Neural cell (in vitro differentiated cells): ENCODE measurements at regions not wholly inside any gene's neighbourhood (a gene's known extent, or its start where the extent isn't known, plus 50 kb on each side); places are given as distances from the start of the nearest gene placed in this dataset.
"Not testable (repeated sequence)": the region's sequence is repeated elsewhere in the genome, so short reads cannot be mapped to it uniquely, and the experiment has no call there.

Experiments used
- H2AFZ ChIP-seq: fragments of 200-600, 300-800 bp; sonication (generic), shearing (Covaris generic); 2 replicates; pipeline ENCODE4 v1.6.0; 2014; ENCODE audit warnings: low read depth, mild to moderate bottlenecking, antibody characterized with exemption, low read length, moderate library complexity
- H3F3A ChIP-seq: fragments of 200-600 bp; shearing (Covaris generic); 2 replicates; pipeline ENCODE4 v1.6.1; 2016; ENCODE audit warnings: mild to moderate bottlenecking, moderate library complexity, mixed read lengths, antibody characterized with exemption, low read length; ENCODE audit not compliant: insufficient read depth, poor library complexity, severe bottlenecking
- H3K27ac ChIP-seq: fragments of 200-600, 300-800 bp; sonication (generic), shearing (Covaris generic); 2 replicates; pipeline ENCODE4 v1.5.1; 2014; ENCODE audit warnings: mild to moderate bottlenecking, low read length, moderate library complexity
- H3K27me3 ChIP-seq: fragments of 300-800, 200-600 bp; sonication (generic), shearing (Covaris generic); 2 replicates; pipeline ENCODE4 v1.6.0; 2014; ENCODE audit warnings: mild to moderate bottlenecking, low read depth, low read length, moderate library complexity; ENCODE audit not compliant: insufficient read depth
- H3K36me3 ChIP-seq: fragments of 300-800, 200-600 bp; sonication (generic), shearing (Covaris generic); 2 replicates; pipeline ENCODE4 v1.5.1; 2014; ENCODE audit warnings: mild to moderate bottlenecking, antibody characterized with exemption, low read length, moderate library complexity; ENCODE audit not compliant: insufficient read depth
- H3K4me2 ChIP-seq: fragments of 300-800, 200-600 bp; sonication (generic), shearing (Covaris generic); 2 replicates; pipeline ENCODE4 v1.6.0; 2014; ENCODE audit warnings: mild to moderate bottlenecking, low read length
- H3K4me3 ChIP-seq: fragments of 300-800, 200-600 bp; sonication (generic), shearing (Covaris generic); 2 replicates; pipeline ENCODE4 v1.5.1; 2014; ENCODE audit warnings: mild to moderate bottlenecking, low read length, moderate library complexity
- H3K79me2 ChIP-seq: fragments of 200-600 bp; shearing (Covaris generic); replicated peaks from 2 replicates; pipeline ENCODE4 v1.6.0; 2014; ENCODE audit warnings: mild to moderate bottlenecking, low read length, moderate library complexity; ENCODE audit not compliant: insufficient read depth
- H3K9ac ChIP-seq: fragments of 300-800, 200-600 bp; sonication (generic), shearing (Covaris generic); 2 replicates; pipeline ENCODE4 v1.6.1; 2016; ENCODE audit warnings: mild to moderate bottlenecking, low read length, mixed read lengths
- H3K9me2 ChIP-seq: fragments of 200-600 bp; shearing (Covaris generic); 2 replicates; pipeline ENCODE4 v1.6.1; 2016; ENCODE audit warnings: mild to moderate bottlenecking, low read length, mixed read lengths; ENCODE audit not compliant: insufficient read depth
- H3K9me3 ChIP-seq: fragments of 200-600, 300-800 bp; sonication (generic), shearing (Covaris generic); 2 replicates; pipeline ENCODE4 v1.6.1; 2016; ENCODE audit warnings: mild to moderate bottlenecking, mixed run types, low read length, moderate library complexity, mixed read lengths
- H4K20me1 ChIP-seq: fragments of 200-600 bp; shearing (Covaris generic); 2 replicates; pipeline ENCODE4 v1.6.1; 2016; ENCODE audit warnings: mild to moderate bottlenecking, mixed run types; ENCODE audit not compliant: insufficient read depth
- EP300 ChIP-seq: fragments of 450-650 bp; conservative IDR thresholded peaks from 2 replicates; pipeline ENCODE4 v1.6.1; 2014; ENCODE audit warnings: antibody characterized with exemption, mild to moderate bottlenecking, moderate library complexity; ENCODE audit not compliant: poor library complexity, severe bottlenecking
- EZH2 ChIP-seq: fragments of 200-600, 300-800 bp; shearing (Covaris generic), sonication (generic); IDR thresholded peaks from 2 replicates; pipeline ENCODE4 v1.6.1; 2014; ENCODE audit warnings: antibody characterized with exemption, low read length, borderline replicate concordance, mild to moderate bottlenecking; ENCODE audit not compliant: insufficient read depth, poor library complexity, severe bottlenecking
- MXI1 ChIP-seq: fragments of 450-650 bp; conservative IDR thresholded peaks from 2 replicates; pipeline ENCODE4 v1.6.1; 2014; ENCODE audit warnings: antibody characterized with exemption, mild to moderate bottlenecking; ENCODE audit not compliant: poor library complexity, severe bottlenecking
- POLR2AphosphoS5 ChIP-seq: IDR thresholded peaks from 2 replicates; pipeline ENCODE4 v1.6.1; 2012
- REST ChIP-seq: IDR thresholded peaks from 2 replicates; pipeline ENCODE4 v1.6.1; 2012; ENCODE audit warnings: borderline replicate concordance
- SMC3 ChIP-seq: fragments of 450-650 bp; conservative IDR thresholded peaks from 2 replicates; pipeline ENCODE4 v1.6.1; 2014; ENCODE audit warnings: antibody characterized with exemption, mild to moderate bottlenecking, moderate library complexity; ENCODE audit not compliant: poor library complexity
- TAF1 ChIP-seq: IDR thresholded peaks from 2 replicates; pipeline ENCODE4 v1.6.1; 2012; ENCODE audit warnings: low read depth

DNA sequence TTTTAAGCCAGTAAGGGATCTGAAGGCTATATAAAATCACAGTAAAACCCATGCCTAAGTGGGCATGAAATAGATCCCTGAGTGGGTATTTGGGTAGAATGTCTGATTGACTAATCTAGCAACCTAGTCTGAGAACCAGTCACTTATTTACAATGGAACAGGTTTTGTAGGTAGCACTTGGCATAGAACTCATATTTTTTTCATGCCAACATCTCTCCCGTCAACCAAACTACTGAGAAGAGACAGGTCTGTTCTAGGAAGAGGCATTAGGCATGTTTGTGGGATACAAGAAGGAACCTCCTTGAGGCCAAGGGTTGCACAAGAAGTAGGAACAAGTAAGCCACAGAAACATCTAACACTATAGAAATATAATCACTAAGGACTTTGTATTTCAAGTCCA lies 840.4 kb upstream of the TENM4 start:
- Histone ChIP-seq H3K9me3 (no peaks in the 10 kb centered on the region), H4K20me1 (no peaks in the 10 kb centered on the region), H3K27ac (no peak overlapping the region), H3K4me2 (no peak overlapping the region), H3K4me3 (no peak overlapping the region), H3K79me2 (no peaks in the 10 kb centered on the region), H2AFZ (no peak overlapping the region), H3K27me3 (no peaks in the 10 kb centered on the region), H3K9me2 (no peaks in the 10 kb centered on the region), H3K36me3 (no peaks in the 10 kb centered on the region), H3F3A (no peaks in the 10 kb centered on the region), H3K9ac (no peak overlapping the region)
- TF ChIP-seq EZH2 (no peak), POLR2AphosphoS5 (no peak)

DNA sequence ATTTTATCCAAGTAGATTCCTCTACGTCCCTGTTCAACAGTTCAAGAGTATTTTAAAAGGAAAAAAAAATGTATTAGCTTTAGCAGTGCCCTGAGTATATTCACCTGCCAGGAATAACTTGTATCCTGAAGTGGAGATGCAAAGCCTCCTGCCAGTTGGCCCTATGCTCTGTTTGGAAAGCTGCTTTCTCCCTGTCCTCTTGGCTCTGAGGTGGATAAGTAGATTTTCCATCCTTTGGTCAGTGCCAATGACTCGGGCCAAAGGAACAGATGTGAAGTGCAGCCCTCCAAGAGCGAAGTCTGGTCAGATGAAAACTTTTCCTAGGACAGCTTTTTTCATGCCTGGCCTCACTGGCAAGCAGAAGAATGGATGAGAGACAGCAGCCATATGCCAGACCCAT lies 839.9 kb upstream of the TENM4 start:
- H3K9me2 ChIP-seq = no peaks in the 10 kb centered on the region
- no peak overlapping the region for H3K9ac ChIP-seq
- no peak overlapping the region for H3K4me3 ChIP-seq
- no peak overlapping the region for H3K27ac ChIP-seq
- no peaks in the 10 kb centered on the region for H3K79me2 ChIP-seq
- H3F3A ChIP-seq = no peaks in the 10 kb centered on the region
- no peaks in the 10 kb centered on the region for H3K9me3 ChIP-seq
- no peaks in the 10 kb centered on the region for H3K27me3 ChIP-seq
- H3K4me2 ChIP-seq = no peak overlapping the region
- H4K20me1 ChIP-seq = no peaks in the 10 kb centered on the region
- H2AFZ ChIP-seq = no peak overlapping the region
- H3K36me3 ChIP-seq = no peaks in the 10 kb centered on the region
- TF ChIP-seq EZH2 (no peak), EP300 (no peak), REST (no peak), MXI1 (no peak), TAF1 (no peak)

DNA sequence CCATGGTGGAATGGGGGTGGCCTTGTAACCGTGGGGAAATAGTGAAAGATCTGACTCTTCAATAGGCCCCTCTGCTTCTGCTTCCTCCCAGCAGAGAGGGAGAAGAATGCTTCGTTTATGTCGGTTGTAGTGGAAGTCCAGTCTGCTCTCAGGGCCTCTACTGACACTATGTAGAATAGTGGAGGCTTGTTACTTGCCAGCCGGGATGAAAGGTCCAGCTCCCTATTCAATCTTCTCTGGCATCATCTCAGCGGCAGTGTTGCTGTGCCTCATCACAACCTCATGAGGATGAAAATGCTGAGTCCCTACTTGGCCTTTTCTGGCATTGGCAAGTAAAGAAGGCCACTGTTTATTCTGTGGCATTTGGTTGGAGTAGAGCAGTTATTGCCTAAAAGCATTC lies 820.9 kb upstream of the TENM4 start:
- H3K36me3 ChIP-seq = no peaks in the 10 kb centered on the region
- H3K27ac ChIP-seq = no peak overlapping the region
- H4K20me1 ChIP-seq = no peaks in the 10 kb centered on the region
- H3K9me2 ChIP-seq = no peaks in the 10 kb centered on the region
- TF ChIP-seq REST (no peak), EP300 (no peak), SMC3 (no peak), MXI1 (no peak), EZH2 (no peak), TAF1 (no peak)
- no peaks in the 10 kb centered on the region for H3K9me3 ChIP-seq
- H3K9ac ChIP-seq = no peak overlapping the region
- H3K4me2 ChIP-seq = no peak overlapping the region
- H3K4me3 ChIP-seq = no peak overlapping the region
- no peaks in the 10 kb centered on the region for H3K27me3 ChIP-seq
- no peaks in the 10 kb centered on the region for H3K79me2 ChIP-seq
- no peak overlapping the region for H2AFZ ChIP-seq
- no peaks in the 10 kb centered on the region for H3F3A ChIP-seq

DNA sequence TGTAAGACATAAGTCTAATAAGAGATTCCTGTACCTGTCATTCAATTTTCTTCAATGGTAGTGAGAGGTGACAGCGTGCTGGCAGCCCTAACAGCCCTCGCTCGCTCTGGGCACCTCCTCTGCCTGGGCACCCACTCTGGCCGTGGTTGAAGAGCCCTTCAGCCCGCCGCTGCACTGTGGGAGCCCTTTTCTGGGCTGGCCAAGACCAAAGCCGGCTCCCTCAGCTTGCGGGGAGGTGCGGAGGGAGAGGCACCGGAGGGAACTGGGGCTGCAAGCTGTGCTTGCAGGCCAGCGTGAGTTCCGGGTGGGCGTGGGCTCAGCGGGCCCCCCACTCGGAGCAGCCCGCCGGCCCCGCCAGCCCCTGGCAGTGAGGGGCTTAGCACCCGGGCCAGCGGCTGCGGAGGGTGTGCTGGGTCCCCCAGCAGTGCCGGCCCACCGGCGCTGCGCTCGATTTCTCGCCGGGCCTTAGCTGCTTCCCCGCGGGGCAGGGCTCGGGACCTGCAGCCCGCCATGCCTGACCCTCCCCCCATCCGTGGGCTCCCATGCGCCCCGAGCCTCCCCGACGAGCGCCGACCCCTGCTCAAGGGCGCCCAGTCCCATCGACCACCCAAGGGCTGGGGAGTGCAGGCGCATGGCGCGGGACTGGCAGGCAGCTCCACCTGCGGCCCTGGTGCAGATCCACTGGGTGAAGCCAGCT lies 816.6 kb upstream of the TENM4 start:
- not testable (repeated sequence) for H3K79me2 ChIP-seq, H3K4me2 ChIP-seq, H3K9ac ChIP-seq, H2AFZ ChIP-seq, H3K27ac ChIP-seq, H3F3A ChIP-seq, H4K20me1 ChIP-seq, H3K4me3 ChIP-seq, H3K9me2 ChIP-seq, H3K27me3 ChIP-seq, H3K9me3 ChIP-seq, H3K36me3 ChIP-seq
